ENCODE measurements at regions not wholly inside any gene's neighbourhood (a gene's known extent, or its start where the extent isn't known, plus 50 kb on each side); places are given as distances from the start of the nearest gene placed in this dataset.

DNA sequence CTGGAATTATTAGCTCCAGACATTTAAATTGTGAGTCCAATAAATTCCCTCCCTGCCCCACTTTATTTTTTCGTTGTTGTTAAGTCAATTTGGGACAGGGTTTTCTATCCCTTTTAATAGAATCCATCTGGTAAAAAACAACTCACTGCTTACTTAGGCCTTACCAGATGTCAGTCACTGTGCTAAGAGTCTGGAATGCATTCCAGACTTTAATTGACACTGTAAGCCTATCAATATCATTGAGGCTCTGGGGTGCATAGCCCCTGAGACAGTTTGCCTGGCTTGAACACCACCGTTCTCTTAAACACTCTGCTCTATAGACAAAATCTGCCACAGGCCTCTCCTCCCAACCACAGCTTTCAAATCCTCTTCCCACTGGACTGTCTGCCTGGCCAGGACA, 175.9 kb downstream of the NSG2 start:
- Histone ChIP-seq H3K9ac (ENCODE audit: low read depth, low read length) (no peak overlapping the region), H3K4me1 (ENCODE audit: control insufficient read depth, insufficient read depth, low read length) (no peaks in the 10 kb centered on the region), H3K9me3 (ENCODE audit: control insufficient read depth, insufficient read depth, low read length) (no peaks in the 10 kb centered on the region), H3K4me3 (ENCODE audit: low read depth, low read length) (no peak overlapping the region), H3K27me3 (ENCODE audit: control insufficient read depth, insufficient read depth, low read length) (no peaks in the 10 kb centered on the region), H3K36me3 (ENCODE audit: control insufficient read depth, insufficient read depth, low read length) (no peaks in the 10 kb centered on the region)

DNA sequence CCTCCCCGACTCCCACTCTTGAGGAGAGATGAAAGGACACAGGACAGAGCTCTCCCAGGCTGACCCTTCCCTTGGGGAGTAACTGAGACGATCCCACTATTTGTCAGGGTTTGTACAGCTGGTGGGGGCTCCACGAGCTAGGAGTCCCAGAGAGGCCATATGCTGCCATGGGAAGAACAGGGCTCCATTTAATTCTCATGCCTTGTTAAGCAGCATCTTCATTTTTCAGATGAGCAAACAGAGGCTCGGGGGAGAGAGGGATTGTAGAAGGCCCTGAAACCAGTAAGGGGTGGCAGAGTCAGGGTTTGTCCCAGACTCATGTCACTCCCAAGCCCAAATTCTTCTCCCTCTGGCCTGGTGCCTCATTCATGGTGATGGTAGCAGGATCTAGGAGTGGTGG, 176.4 kb downstream of the NSG2 start:
- Histone ChIP-seq H3K9me3 (ENCODE audit: control insufficient read depth, insufficient read depth, low read length) (no peaks in the 10 kb centered on the region), H3K4me1 (ENCODE audit: control insufficient read depth, insufficient read depth, low read length) (no peaks in the 10 kb centered on the region), H3K27me3 (ENCODE audit: control insufficient read depth, insufficient read depth, low read length) (no peaks in the 10 kb centered on the region), H3K36me3 (ENCODE audit: control insufficient read depth, insufficient read depth, low read length) (no peaks in the 10 kb centered on the region), H3K4me3 (ENCODE audit: low read depth, low read length) (no peak overlapping the region), H3K9ac (ENCODE audit: low read depth, low read length) (no peak overlapping the region)

DNA sequence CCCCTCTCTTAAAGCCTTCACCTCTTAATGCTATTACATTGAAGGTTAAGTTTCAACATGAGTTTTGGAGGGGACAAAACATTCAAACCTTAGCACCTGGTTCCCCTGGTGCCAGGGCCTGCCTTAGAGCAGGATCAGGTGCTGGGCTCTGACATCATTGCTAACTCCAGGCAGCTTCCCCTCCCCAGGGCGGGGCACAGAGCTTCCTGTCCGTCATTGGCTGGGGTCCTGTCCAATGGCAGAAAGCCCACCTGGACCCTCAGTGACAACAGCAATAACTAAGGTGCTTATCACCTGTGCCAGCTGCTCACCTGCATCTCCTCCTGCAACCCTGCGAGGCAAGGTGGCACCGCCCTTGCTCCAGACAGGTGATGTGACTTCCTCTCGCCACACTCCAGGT, 177.4 kb downstream of the NSG2 start:
- Histone ChIP-seq H3K36me3 (ENCODE audit: control insufficient read depth, insufficient read depth, low read length) (no peaks in the 10 kb centered on the region), H3K4me3 (ENCODE audit: low read depth, low read length) (no peak overlapping the region), H3K9me3 (ENCODE audit: control insufficient read depth, insufficient read depth, low read length) (no peaks in the 10 kb centered on the region), H3K4me1 (ENCODE audit: control insufficient read depth, insufficient read depth, low read length) (no peaks in the 10 kb centered on the region), H3K9ac (ENCODE audit: low read depth, low read length) (no peak overlapping the region), H3K27me3 (ENCODE audit: control insufficient read depth, insufficient read depth, low read length) (no peaks in the 10 kb centered on the region)

DNA sequence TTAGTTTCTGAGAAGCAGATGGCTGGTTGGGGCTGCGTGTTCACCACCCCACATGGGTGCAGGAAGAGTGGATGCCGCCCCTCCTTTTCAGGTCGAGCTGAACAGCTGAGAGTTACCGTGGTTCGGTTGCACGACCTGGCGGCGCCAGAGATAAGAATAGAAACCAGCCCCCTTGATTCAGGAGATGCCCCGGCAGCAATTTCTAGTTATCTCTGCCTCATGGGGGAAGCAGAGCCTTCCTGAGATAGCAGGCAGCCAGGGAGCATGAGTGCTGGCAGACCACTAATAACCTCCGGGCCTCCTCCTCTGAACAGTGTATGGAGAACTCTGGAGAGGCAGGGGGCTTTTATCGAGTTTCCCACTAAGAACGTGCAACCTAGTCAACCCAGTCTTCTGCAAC, 177.8 kb downstream of the NSG2 start:
- Histone ChIP-seq H3K4me1 (ENCODE audit: control insufficient read depth, insufficient read depth, low read length) (no peaks in the 10 kb centered on the region), H3K9me3 (ENCODE audit: control insufficient read depth, insufficient read depth, low read length) (no peaks in the 10 kb centered on the region), H3K27me3 (ENCODE audit: control insufficient read depth, insufficient read depth, low read length) (no peaks in the 10 kb centered on the region), H3K9ac (ENCODE audit: low read depth, low read length) (no peak overlapping the region), H3K36me3 (ENCODE audit: control insufficient read depth, insufficient read depth, low read length) (no peaks in the 10 kb centered on the region), H3K4me3 (ENCODE audit: low read depth, low read length) (no peak overlapping the region)

DNA sequence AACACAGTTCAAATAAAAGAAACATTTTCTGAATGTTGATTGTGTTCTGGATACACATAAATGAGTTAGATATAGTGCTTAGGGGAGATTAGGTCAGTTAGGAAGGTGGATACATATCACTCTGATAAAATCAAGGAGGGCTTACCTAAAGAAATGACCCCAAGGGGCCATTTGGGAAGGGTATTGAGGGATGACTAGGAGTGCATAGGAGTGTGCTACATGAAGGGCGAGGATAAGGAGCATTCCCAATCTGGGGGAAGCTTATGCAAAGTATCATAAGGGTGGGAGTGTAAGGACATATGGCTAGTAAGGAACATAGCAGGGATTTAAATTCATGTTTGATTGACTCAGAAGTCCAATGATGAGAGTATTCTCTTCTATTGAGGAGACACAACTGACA, 183.6 kb downstream of the NSG2 start:
- Histone ChIP-seq H3K4me1 (ENCODE audit: control insufficient read depth, insufficient read depth, low read length) (no peaks in the 10 kb centered on the region), H3K9ac (ENCODE audit: low read depth, low read length) (no peak overlapping the region), H3K27me3 (ENCODE audit: control insufficient read depth, insufficient read depth, low read length) (no peaks in the 10 kb centered on the region), H3K4me3 (ENCODE audit: low read depth, low read length) (no peak overlapping the region), H3K9me3 (ENCODE audit: control insufficient read depth, insufficient read depth, low read length) (no peaks in the 10 kb centered on the region), H3K36me3 (ENCODE audit: control insufficient read depth, insufficient read depth, low read length) (no peaks in the 10 kb centered on the region)

DNA sequence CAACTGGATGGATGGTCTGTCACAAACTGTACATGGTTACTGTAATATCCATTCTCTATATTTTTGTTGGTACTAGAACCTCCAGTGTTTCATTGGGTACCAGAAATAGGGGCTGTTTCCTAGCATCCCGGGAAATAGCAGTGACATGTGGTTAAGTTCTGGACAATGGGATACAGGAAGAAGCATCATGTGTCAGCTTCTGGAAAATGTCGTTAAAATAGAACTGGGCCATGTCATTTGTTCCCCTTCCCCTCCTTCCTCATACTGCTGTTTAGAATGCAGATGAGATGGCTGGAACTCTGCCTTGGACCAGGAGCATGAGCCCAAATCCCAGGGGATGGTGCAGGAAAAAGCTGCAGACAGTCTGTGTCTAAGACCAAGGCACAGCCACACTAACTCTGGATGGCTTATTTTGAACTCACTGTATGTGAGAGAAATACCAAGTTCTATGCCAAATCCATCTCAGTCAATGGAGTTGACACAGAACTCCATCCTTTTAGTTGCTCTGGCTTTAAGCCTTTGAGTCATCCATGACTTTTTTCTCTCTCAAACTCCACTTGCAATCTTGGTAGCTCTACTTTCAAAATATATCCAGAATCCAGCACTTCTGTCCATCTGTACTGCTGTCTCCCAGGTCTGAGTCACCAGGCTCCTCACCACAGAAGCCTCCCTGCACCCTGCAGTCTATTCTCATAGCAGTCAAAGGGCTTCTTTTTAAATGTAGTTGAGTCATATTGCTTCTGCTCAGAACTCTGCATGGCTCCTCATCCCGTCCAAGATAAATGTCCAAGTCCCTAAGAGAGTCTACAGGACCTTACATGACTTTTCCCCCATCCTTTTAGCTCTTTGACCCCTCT, 184.2 kb downstream of the NSG2 start:
- H3K36me3 ChIP-seq (ENCODE audit: control insufficient read depth, insufficient read depth, low read length), result no peaks in the 10 kb centered on the region
- no peaks in the 10 kb centered on the region for H3K4me1 ChIP-seq (ENCODE audit: control insufficient read depth, insufficient read depth, low read length)
- no peak overlapping the region for H3K4me3 ChIP-seq (ENCODE audit: low read depth, low read length)
- H3K9ac ChIP-seq (ENCODE audit: low read depth, low read length), result no peak overlapping the region
- H3K9me3 ChIP-seq (ENCODE audit: control insufficient read depth, insufficient read depth, low read length), result no peaks in the 10 kb centered on the region
- no peaks in the 10 kb centered on the region for H3K27me3 ChIP-seq (ENCODE audit: control insufficient read depth, insufficient read depth, low read length)

DNA sequence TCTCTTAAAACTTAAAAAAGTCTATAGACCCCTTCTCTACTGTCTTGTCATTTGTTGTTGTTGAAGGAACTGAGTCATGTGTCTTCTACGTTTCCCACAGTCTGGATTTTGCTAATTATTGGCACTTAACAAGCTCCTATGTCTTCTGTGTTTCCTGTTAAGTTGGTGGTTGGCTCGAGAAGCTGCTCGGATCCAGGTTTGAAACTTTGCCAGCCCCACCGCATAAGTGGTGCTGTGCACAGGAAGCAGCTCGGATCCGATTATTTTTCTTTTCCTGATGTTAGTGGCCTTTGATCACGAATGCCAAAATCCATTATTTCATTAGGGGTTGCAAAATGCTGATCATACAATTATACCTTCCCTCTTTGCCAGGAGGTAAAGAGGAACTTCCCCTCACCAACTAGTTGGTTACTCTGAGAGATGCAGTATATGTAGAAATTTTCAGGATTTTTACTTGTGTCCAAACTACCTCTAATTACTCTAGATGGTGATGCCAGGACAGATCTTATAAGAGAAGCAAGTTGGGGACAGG, 186.5 kb downstream of the NSG2 start:
- Histone ChIP-seq H3K4me3 (ENCODE audit: low read depth, low read length) (no peak overlapping the region), H3K27me3 (ENCODE audit: control insufficient read depth, insufficient read depth, low read length) (no peaks in the 10 kb centered on the region), H3K4me1 (ENCODE audit: control insufficient read depth, insufficient read depth, low read length) (no peaks in the 10 kb centered on the region), H3K9ac (ENCODE audit: low read depth, low read length) (no peak overlapping the region), H3K36me3 (ENCODE audit: control insufficient read depth, insufficient read depth, low read length) (no peaks in the 10 kb centered on the region), H3K9me3 (ENCODE audit: control insufficient read depth, insufficient read depth, low read length) (no peaks in the 10 kb centered on the region)

DNA sequence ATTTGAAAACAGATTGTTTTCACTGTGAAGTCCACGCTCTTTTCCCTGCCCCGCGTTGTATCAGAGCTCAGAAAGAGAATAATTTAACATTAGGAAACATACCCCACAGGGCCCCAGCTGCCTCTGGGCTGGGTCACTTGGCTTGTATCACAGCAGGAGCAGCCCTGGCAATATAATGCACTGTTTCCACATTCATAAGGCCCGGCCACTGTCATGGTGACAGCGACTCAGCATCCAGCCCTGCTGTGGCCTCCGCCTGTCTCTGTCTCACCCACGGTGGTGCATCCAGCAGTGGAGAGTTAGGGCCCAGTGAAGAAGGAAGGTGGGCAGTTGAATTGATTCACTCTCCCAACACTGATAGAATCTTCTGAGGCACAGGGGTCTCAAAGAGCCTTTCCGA, 188.9 kb downstream of the NSG2 start:
- Histone ChIP-seq H3K4me1 (ENCODE audit: control insufficient read depth, insufficient read depth, low read length) (no peaks in the 10 kb centered on the region), H3K36me3 (ENCODE audit: control insufficient read depth, insufficient read depth, low read length) (no peaks in the 10 kb centered on the region), H3K4me3 (ENCODE audit: low read depth, low read length) (no peak overlapping the region), H3K9me3 (ENCODE audit: control insufficient read depth, insufficient read depth, low read length) (no peaks in the 10 kb centered on the region), H3K27me3 (ENCODE audit: control insufficient read depth, insufficient read depth, low read length) (no peaks in the 10 kb centered on the region), H3K9ac (ENCODE audit: low read depth, low read length) (no peak overlapping the region)

DNA sequence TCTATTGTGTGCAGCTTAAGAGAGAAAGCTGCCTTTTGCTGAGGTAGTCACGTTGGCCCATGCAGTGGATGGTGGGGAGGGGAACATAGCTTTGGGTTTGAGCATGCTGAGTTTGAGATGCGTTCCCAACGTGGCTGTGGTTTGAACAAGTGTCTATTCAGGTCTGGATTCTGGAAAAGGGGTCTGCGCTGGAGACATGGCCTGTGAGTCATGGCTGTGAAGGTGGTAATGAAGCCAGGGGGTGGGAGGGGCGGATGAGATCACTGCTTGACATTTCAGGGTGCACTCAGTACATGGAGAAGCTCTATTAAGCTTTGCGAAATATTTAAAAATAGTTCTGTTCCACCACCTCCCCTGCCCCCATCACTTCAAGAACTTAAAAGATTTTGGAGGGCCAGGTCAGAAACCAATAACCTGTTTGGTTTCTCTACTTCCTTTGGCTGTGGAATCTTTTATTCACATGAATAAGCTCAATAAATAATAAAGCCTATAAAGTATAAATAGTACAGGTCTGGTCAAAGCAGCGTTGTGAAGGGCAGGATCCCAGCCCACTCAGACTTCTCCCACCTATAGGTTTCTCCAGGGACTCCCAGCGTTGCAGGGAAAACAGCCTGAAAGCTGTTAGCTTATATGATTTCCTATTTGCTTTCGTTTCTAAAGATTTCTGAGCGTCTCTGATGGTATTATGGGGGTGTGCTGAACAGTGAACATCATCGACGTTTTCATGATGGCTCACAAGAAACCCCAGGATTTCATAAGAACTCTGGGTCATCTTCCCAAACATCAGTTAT, 189.9 kb downstream of the NSG2 start:
- H3K4me1 ChIP-seq (ENCODE audit: control insufficient read depth, insufficient read depth, low read length), result no peaks in the 10 kb centered on the region
- H3K9me3 ChIP-seq (ENCODE audit: control insufficient read depth, insufficient read depth, low read length), result no peaks in the 10 kb centered on the region
- no peaks in the 10 kb centered on the region for H3K36me3 ChIP-seq (ENCODE audit: control insufficient read depth, insufficient read depth, low read length)
- H3K9ac ChIP-seq (ENCODE audit: low read depth, low read length), result no peak overlapping the region
- no peak overlapping the region for H3K4me3 ChIP-seq (ENCODE audit: low read depth, low read length)
- H3K27me3 ChIP-seq (ENCODE audit: control insufficient read depth, insufficient read depth, low read length), result no peaks in the 10 kb centered on the region

DNA sequence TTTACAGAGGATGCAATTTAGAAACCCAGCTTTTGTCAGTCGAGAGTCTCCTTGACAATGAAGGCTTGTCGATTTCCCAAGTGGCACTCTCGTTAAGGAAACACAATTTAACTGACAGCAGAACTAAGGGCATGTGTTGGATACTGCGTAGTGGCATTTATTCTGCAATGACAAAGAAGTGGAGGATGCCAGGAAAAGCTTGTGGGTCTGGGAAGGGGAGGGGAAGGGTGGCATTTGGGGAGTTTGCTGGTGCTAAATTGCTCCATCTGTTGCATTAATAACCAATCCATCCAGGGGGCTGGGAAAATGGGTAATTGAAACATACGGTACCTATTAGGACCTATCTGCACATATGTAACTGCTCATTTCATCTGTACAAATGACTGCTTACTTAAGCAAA, 190.6 kb downstream of the NSG2 start:
- H3K27me3 ChIP-seq (ENCODE audit: control insufficient read depth, insufficient read depth, low read length), result no peaks in the 10 kb centered on the region
- H3K9me3 ChIP-seq (ENCODE audit: control insufficient read depth, insufficient read depth, low read length), result no peaks in the 10 kb centered on the region
- no peak overlapping the region for H3K9ac ChIP-seq (ENCODE audit: low read depth, low read length)
- no peak overlapping the region for H3K4me3 ChIP-seq (ENCODE audit: low read depth, low read length)
- H3K4me1 ChIP-seq (ENCODE audit: control insufficient read depth, insufficient read depth, low read length), result no peaks in the 10 kb centered on the region
- H3K36me3 ChIP-seq (ENCODE audit: control insufficient read depth, insufficient read depth, low read length), result no peaks in the 10 kb centered on the region

DNA sequence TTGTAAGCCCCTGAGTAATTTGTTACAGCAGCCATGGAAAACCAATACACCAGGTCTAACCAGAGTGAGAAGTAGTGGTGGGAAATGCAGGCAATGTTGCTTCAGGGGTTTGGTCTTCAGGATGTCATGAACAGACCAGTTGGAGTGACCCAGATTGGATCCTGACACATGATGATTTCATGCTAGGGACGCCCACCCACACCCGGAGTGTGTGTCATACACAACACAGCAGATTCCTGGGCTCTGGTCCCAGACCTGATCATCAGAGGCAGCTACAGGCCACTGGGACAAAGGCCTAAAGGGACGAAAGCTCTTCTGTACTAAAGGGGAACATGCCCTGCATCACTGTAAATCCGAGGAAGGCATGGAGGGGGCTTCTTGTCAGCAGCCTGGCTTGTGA, 194.2 kb downstream of the NSG2 start:
- Histone ChIP-seq H3K36me3 (ENCODE audit: control insufficient read depth, insufficient read depth, low read length) (no peaks in the 10 kb centered on the region), H3K4me3 (ENCODE audit: low read depth, low read length) (no peak overlapping the region), H3K4me1 (ENCODE audit: control insufficient read depth, insufficient read depth, low read length) (no peaks in the 10 kb centered on the region), H3K27me3 (ENCODE audit: control insufficient read depth, insufficient read depth, low read length) (no peaks in the 10 kb centered on the region), H3K9ac (ENCODE audit: low read depth, low read length) (no peak overlapping the region), H3K9me3 (ENCODE audit: control insufficient read depth, insufficient read depth, low read length) (no peaks in the 10 kb centered on the region)

DNA sequence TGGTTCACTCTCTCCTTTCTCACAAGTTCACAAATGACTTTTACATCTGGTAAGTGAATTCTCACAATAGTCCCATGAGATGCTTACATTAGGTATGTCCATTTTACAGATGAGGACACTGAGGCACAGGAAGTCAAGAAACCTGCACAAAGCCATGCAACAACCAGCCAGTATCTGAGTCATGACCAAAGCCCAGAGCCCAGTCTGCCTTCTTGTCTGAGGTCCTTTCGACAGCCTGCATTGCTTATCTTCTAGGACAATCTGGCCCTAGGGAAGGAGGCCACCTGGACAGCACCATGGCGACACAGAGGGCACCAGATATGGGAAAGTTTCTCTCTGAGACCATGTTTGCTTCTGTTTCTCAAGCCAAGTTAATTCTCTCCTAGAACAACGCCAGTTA, 197.1 kb downstream of the NSG2 start:
- Histone ChIP-seq H3K4me1 (ENCODE audit: control insufficient read depth, insufficient read depth, low read length) (no peaks in the 10 kb centered on the region), H3K4me3 (ENCODE audit: low read depth, low read length) (no peak overlapping the region), H3K36me3 (ENCODE audit: control insufficient read depth, insufficient read depth, low read length) (no peaks in the 10 kb centered on the region), H3K27me3 (ENCODE audit: control insufficient read depth, insufficient read depth, low read length) (no peaks in the 10 kb centered on the region), H3K9me3 (ENCODE audit: control insufficient read depth, insufficient read depth, low read length) (no peaks in the 10 kb centered on the region), H3K9ac (ENCODE audit: low read depth, low read length) (no peak overlapping the region)

All from iPS-15b (cell line).